BLaER1 (cell line): ENCODE measurements at regions not wholly inside any gene's neighbourhood (a gene's known extent, or its start where the extent isn't known, plus 50 kb on each side); places are given as distances from the start of the nearest gene placed in this dataset.
"Not testable (repeated sequence)": the region's sequence is repeated elsewhere in the genome, so short reads cannot be mapped to it uniquely, and the experiment has no call there.

ENCODE experiments used
- H3K27ac ChIP-seq: shearing (Covaris generic); formaldehyde crosslinking; 2 replicates; pipeline ENCODE4 v1.8.1; 2022
- H3K27me3 ChIP-seq: shearing (Covaris generic); formaldehyde crosslinking; 2 replicates; pipeline ENCODE4 v1.8.1; 2022
- H3K36me3 ChIP-seq: shearing (Covaris generic); formaldehyde crosslinking; 2 replicates; pipeline ENCODE4 v1.8.1; 2022
- H3K4me1 ChIP-seq: shearing (Covaris generic); formaldehyde crosslinking; 2 replicates; pipeline ENCODE4 v1.8.1; 2022
- H3K4me2 ChIP-seq: shearing (Covaris generic); formaldehyde crosslinking; 2 replicates; pipeline ENCODE4 v1.8.1; 2022
- H3K4me3 ChIP-seq: shearing (Covaris generic); formaldehyde crosslinking; 2 replicates; pipeline ENCODE4 v1.8.1; 2022
- H3K9ac ChIP-seq: shearing (Covaris generic); formaldehyde crosslinking; 2 replicates; pipeline ENCODE4 v1.8.1; 2022
- H3K9me3 ChIP-seq: shearing (Covaris generic); formaldehyde crosslinking; 2 replicates; pipeline ENCODE4 v1.8.1; 2022
- H4K20me1 ChIP-seq: shearing (Covaris generic); formaldehyde crosslinking; 2 replicates; pipeline ENCODE4 v1.8.1; 2022
- Cebpa-rat ChIP-seq: shearing (Covaris generic); IDR thresholded peaks from 2 replicates; pipeline ENCODE4 v1.8.1; 2022

GRCh38 chr11:130536106-130537040, 87.9 kb downstream of the ADAMTS15 start:
- Histone ChIP-seq H3K9me3 (no peaks in the 10 kb centered on the region), H3K9ac (no peak overlapping the region), H3K27ac (no peak overlapping the region), H3K4me1 (peaks cover 19% of the 10 kb centered on the region), H4K20me1 (no peaks in the 10 kb centered on the region), H3K27me3 (no peaks in the 10 kb centered on the region), H3K4me2 (no peak overlapping the region), H3K36me3 (no peaks in the 10 kb centered on the region), H3K4me3 (no peak overlapping the region)
- TF ChIP-seq Cebpa-rat, result no peak

GRCh38 chr11:130539680-130540079, 91.2 kb downstream of the ADAMTS15 start:
- not testable (repeated sequence) for H3K9ac ChIP-seq, H3K9me3 ChIP-seq, H3K4me2 ChIP-seq, H3K4me3 ChIP-seq, H3K27ac ChIP-seq, H3K36me3 ChIP-seq, H3K27me3 ChIP-seq, H4K20me1 ChIP-seq, H3K4me1 ChIP-seq

DNA sequence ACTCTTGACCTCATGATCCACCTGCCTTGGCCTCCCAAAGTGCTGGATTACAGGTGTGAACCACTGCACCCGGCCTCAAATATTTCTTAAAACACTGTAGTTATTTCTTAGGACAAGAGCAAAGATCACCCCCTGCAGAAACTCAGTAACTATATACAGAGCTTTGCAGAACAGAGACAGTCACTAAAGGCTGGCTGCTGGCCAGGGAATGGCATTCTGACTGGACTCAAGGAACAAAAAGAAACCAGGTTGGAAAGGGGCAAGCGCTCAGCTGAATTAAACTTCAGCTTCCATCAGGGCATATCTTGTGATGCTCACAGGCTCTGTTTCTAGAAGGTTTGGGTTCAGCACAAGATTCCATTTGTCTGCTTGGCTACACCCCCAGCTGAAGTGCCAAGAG, 95.8 kb downstream of the ADAMTS15 start:
- Histone ChIP-seq H3K9me3 (no peaks in the 10 kb centered on the region), H3K9ac (no peak overlapping the region), H3K4me3 (no peak overlapping the region), H3K27ac (no peak overlapping the region), H3K4me1 (no peaks in the 10 kb centered on the region), H3K27me3 (no peaks in the 10 kb centered on the region), H3K4me2 (no peak overlapping the region), H4K20me1 (no peaks in the 10 kb centered on the region), H3K36me3 (no peaks in the 10 kb centered on the region)
- TF ChIP-seq Cebpa-rat, result no peak

DNA sequence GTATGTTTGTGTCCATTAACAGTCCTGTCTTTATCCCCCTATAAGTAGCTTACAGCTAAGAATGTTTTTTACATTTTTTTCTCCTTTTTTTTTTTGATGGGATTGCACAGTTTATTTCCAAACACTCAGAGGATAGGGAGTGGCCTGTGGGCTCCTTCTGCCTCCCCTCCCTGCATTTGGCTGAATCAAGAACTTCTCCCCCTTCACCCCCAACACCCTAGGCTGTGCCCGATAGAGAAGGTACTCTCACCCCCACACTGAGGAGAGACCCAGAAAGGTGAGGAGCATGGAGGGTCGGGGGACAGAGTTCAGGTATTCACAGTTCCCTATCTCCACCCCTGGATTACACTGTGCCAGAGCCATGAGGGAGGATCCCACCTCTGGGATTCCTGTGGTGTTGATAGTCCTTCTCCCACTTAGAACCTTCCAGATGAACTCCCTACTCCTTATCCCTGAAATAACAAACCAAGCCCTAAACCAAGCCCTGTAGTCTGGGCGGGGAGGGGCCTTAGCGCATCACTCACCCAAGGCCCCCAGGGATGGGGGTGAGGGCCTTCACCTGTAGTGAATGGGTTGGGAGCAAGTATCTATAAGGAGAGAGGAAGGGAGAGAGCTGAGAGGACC, 97.1 kb downstream of the ADAMTS15 start:
- Histone ChIP-seq H3K9ac (no peak overlapping the region), H3K27me3 (no peaks in the 10 kb centered on the region), H3K4me1 (no peaks in the 10 kb centered on the region), H3K4me2 (no peak overlapping the region), H3K36me3 (no peaks in the 10 kb centered on the region), H4K20me1 (no peaks in the 10 kb centered on the region), H3K27ac (no peak overlapping the region), H3K9me3 (no peaks in the 10 kb centered on the region), H3K4me3 (no peak overlapping the region)
- TF ChIP-seq Cebpa-rat, result no peak

- H3K9me3 ChIP-seq, result no peaks in the 10 kb centered on the region
- TF ChIP-seq Cebpa-rat, result no peak
- no peak overlapping the region for H3K4me2 ChIP-seq
- H3K36me3 ChIP-seq, result no peaks in the 10 kb centered on the region
- no peaks in the 10 kb centered on the region for H3K4me1 ChIP-seq
- H3K9ac ChIP-seq, result no peak overlapping the region
- H3K27ac ChIP-seq, result no peak overlapping the region
- no peaks in the 10 kb centered on the region for H3K27me3 ChIP-seq
- H4K20me1 ChIP-seq, result no peaks in the 10 kb centered on the region
- no peak overlapping the region for H3K4me3 ChIP-seq
Observed at GRCh38 chr11:130546438-130546837, 98.0 kb downstream of the ADAMTS15 start.

DNA sequence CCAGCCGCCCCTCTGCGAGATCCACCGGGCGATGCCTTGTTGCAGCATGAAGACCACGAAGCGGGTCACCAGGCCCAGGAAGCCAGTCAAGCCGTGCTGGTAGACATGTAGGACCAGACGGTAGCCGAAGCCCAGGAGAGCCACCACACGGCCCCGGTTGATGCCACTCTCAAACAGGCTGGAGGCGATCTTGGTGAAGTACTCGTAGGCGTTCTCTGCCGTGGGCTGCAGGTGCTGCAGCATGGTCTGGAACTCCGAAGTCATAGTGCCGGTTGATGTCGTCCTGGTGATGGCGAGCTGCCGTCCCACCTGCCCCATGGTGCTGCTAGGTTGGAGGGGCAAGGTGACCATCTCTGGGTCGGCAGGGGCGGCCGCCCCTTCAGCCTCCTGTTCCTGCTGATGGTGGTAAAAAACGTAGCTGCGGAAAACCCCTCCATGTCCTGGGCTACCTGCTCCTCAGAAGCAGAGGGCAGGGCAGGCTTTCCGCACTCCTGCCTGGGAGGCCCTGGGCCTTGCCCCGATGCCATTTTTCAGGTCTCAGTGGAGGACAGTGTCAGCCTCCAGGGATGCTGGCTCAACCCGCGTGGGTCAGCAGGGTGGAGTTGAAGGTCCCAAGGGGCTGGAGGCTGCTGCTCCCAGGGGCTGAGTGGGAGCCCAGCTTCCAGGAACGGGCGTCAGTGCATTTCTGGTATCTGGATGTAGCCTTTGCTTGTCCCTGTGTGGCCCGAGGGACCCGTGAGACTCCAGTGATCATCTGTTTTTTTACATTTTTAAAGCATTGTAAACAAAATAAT, 98.7 kb downstream of the ADAMTS15 start:
- Histone ChIP-seq H4K20me1 (no peaks in the 10 kb centered on the region), H3K4me2 (no peak overlapping the region), H3K4me1 (no peaks in the 10 kb centered on the region), H3K36me3 (no peaks in the 10 kb centered on the region), H3K9me3 (no peaks in the 10 kb centered on the region), H3K27ac (no peak overlapping the region), H3K27me3 (no peaks in the 10 kb centered on the region), H3K4me3 (no peak overlapping the region), H3K9ac (no peak overlapping the region)
- TF ChIP-seq Cebpa-rat, result no peak

DNA sequence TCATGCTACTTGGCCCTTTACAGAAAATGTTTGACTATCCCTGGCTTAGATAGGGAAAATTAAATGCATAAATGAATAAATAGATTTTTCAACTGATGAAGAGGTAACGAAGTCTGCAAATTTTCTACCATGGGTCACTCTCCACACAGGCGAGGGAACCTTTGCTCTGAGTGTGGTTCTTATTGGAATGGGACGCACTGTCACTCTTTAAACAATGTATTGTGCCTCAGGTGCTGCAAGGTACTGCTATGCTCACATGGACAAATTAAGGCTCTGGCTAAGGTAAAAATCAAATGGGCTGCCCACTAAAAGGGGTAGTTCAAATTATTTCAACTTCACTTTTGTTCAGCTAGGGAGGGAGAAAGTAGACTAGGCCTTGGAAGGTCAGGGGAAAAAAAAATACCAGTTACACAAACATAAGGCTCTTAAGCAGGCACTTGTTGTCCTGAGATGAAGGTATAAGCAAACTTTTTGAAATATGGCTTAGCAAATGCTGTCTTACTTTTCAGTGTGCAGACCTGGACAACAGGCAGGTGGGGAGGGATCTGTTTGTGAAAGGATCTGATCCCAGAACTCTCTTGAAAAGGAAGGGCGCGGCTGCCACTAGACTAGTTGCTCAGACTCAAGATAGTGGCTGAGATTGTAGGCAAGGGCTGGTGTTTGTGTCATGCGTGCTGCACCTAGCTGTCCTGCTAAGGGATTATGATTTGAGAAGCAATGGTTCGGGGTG, 99.5 kb downstream of the ADAMTS15 start:
- Histone ChIP-seq H3K4me1 (no peaks in the 10 kb centered on the region), H3K36me3 (no peaks in the 10 kb centered on the region), H4K20me1 (no peaks in the 10 kb centered on the region), H3K9me3 (no peaks in the 10 kb centered on the region), H3K4me3 (no peak overlapping the region), H3K4me2 (no peak overlapping the region), H3K27me3 (no peaks in the 10 kb centered on the region), H3K27ac (no peak overlapping the region), H3K9ac (no peak overlapping the region)
- TF ChIP-seq Cebpa-rat, result no peak

GRCh38 chr11:130548491-130548833, 100.0 kb downstream of the ADAMTS15 start:
- Histone ChIP-seq H3K27me3 (no peaks in the 10 kb centered on the region), H3K9me3 (no peaks in the 10 kb centered on the region), H3K4me2 (no peak overlapping the region), H3K9ac (no peak overlapping the region), H3K27ac (no peak overlapping the region), H3K4me1 (no peaks in the 10 kb centered on the region), H4K20me1 (no peaks in the 10 kb centered on the region), H3K4me3 (no peak overlapping the region), H3K36me3 (no peaks in the 10 kb centered on the region)
- TF ChIP-seq Cebpa-rat, result no peak

DNA sequence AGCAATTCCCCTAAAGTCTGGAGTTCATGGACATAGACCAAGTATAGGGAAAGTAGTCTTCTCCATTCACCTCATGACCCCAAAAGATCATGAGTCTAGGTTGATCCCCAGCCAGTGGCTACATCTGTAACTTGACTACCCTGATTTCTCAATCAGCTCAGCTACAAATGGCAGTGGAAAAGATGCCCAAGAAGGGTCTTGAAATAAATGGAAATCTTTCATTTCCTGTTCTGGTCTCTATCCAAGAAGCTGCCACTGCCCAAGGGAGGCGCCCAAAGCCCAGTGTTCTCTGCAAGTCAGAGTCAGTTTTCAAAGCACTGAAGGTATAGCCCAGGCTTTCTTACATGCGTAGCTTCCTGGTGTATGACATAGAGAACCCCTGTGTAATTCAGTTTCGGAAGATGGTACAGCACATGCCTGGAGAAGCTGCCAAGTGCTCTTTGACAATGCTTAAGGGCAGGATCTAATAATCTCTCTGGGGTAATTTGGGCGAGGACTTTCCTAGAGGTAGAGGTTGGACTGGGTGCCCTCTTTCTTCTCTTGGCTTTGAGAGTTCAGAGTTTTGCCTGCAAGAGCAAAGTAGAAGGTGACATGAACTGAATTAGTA, 101.1 kb downstream of the ADAMTS15 start:
- Histone ChIP-seq H3K9ac (no peak overlapping the region), H3K4me2 (no peak overlapping the region), H3K36me3 (no peaks in the 10 kb centered on the region), H3K27me3 (no peaks in the 10 kb centered on the region), H3K4me3 (no peak overlapping the region), H4K20me1 (no peaks in the 10 kb centered on the region), H3K4me1 (no peaks in the 10 kb centered on the region), H3K9me3 (no peaks in the 10 kb centered on the region), H3K27ac (no peak overlapping the region)
- TF ChIP-seq Cebpa-rat, result no peak
